ENCODE measurements at regions not wholly inside any gene's neighbourhood (a gene's known extent, or its start where the extent isn't known, plus 50 kb on each side); places are given as distances from the start of the nearest gene placed in this dataset.

GRCh38 chr2:40507432-40507831 is 55.5 kb upstream of the SLC8A1 start:
- in situ Hi-C loops (cut with MboI; ENCODE audit: low sequenced_read_pairs): no loop called here

DNA sequence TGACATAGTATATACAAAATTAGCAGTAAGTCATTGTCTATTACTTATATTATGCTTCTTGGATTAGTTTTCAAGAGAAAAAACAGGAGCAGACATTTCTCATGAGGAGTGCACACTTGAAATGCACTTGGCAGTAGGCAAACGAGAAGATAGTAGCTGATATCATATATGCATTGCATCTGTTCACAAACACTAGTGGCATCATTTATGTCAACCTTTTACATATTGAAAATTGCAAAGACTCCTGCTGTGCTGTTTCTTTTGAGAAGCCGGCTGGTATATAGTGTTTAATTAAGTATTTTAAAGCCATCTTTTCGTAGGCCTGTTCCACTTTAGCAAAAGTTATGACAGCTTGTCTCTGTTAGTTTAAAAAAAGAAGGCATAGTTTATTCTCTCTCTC is 58.4 kb upstream of the SLC8A1 start:
- in situ Hi-C loops (cut with MboI; ENCODE audit: low sequenced_read_pairs): no loop called here

- in situ Hi-C loops (cut with MboI; ENCODE audit: low sequenced_read_pairs): no loop called here
These were observed 59.8 kb upstream of the SLC8A1 start for GRCh38 chr2:40511661-40512213.

- in situ Hi-C loops (cut with MboI; ENCODE audit: low sequenced_read_pairs): no loop called here
These were observed 60.4 kb upstream of the SLC8A1 start for GRCh38 chr2:40512256-40512655.

DNA sequence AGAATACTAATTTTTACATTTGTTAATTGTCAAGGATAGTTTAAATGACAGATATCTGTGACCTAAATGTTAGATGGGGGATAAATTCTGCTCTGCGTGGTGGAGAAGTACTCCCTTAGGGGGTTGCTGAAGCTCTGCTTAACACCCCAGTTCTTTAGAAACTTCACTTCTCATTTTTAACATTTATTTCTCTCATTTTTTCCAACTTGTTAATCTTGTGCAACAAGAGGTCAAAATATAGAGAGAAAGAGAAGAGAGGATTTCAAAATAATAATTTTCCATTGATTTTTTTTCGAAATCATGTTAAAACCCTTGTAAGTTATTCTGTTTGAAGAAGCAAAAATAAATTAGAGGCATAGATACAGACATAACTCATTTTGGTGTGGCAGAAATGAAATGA is 61.3 kb upstream of the SLC8A1 start:
- in situ Hi-C loops (cut with MboI; ENCODE audit: low sequenced_read_pairs): no loop called here

GRCh38 chr2:40516604-40517003 is 64.7 kb upstream of the SLC8A1 start:
- in situ Hi-C loops (cut with MboI; ENCODE audit: low sequenced_read_pairs): no loop called here

DNA sequence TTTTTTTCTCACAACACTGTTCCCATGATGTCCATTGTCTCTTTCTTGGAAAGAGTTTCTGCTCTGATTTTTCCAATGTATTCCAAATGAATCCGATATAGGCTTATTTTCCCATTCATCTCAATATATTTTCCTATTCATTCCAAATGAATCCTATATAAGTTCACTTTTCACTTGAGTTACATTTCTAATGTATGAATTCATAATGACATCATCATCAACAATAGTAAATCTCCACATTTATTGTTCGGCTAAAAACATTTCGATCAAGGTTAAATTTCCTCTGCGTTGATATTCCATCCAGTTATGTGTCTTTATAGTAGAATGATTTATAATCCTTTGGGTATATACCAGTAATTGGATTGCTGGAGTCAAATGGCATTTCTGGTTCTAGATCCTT is 76.7 kb upstream of the SLC8A1 start:
- in situ Hi-C loops (cut with MboI; ENCODE audit: low sequenced_read_pairs): no loop called here

- in situ Hi-C loops (cut with MboI; ENCODE audit: low sequenced_read_pairs): no loop called here
These were observed 79.5 kb upstream of the SLC8A1 start for GRCh38 chr2:40531359-40531758.

GRCh38 chr2:40534528-40534927 is 82.6 kb upstream of the SLC8A1 start:
- in situ Hi-C loops (cut with MboI; ENCODE audit: low sequenced_read_pairs): no loop called here

DNA sequence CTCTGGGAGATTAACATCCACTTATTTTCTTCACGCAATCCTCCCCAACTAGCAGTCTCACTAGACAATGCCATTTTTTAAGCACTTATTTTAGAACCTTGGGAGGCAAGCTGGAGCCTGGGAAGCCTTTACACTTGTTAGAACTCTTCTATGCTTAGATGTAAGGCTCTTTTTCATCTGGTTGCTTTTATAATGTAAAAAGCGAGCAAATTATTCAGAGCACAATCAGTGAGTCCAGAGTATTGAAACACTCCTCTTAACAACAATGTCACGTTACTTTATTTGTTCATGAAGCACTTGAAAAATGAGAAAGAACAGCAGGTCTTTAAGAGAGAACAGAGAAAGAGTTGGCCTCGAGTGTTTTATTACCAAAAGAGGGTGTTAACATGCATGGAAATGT is 84.1 kb upstream of the SLC8A1 start:
- in situ Hi-C loops (cut with MboI; ENCODE audit: low sequenced_read_pairs): no loop called here

GRCh38 chr2:40540026-40540425 is 88.1 kb upstream of the SLC8A1 start:
- in situ Hi-C loops (cut with MboI; ENCODE audit: low sequenced_read_pairs): no loop called here

- in situ Hi-C loops (cut with MboI; ENCODE audit: low sequenced_read_pairs): no loop called here
These were observed 91.5 kb upstream of the SLC8A1 start for GRCh38 chr2:40543381-40543780.

DNA sequence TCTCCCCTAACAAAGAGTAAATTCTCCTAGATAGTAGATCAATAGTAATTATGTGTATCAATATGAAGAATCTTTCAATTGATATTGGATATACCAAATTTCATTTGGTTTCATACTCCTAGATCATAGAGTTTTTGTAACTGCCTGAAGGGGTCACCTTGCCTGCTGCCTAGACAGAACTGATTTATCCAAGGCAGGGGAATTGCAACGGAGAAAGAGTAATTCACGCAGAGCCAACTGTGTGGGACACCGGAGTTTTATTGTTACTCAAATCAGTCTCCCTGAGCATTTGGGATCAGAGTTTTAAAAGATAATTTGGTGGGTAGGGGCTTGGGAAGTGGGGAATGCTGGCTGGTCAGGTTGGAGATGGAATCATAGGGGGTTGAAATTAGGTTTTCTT is 92.2 kb upstream of the SLC8A1 start:
- in situ Hi-C loops (cut with MboI; ENCODE audit: low sequenced_read_pairs): no loop called here

DNA sequence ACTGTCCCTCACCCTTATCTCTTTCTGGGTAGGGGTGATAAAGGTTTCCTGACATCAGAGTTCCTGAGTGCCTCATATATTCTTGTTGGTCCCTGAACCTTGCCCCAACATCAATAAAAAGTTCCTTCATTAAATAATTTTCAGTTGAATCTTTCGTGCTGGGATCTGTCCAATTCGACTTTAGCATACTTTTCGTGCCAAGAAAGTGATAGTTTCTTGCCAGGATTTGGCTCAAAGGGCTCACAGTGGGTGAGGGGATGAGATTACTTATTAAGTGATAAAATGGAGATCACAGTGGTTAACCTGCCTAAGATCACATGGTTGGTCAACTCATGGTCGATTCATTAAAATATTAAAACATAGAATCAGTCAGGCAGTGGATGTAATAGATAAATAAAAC is 93.8 kb upstream of the SLC8A1 start:
- in situ Hi-C loops (cut with MboI; ENCODE audit: low sequenced_read_pairs): no loop called here

DNA sequence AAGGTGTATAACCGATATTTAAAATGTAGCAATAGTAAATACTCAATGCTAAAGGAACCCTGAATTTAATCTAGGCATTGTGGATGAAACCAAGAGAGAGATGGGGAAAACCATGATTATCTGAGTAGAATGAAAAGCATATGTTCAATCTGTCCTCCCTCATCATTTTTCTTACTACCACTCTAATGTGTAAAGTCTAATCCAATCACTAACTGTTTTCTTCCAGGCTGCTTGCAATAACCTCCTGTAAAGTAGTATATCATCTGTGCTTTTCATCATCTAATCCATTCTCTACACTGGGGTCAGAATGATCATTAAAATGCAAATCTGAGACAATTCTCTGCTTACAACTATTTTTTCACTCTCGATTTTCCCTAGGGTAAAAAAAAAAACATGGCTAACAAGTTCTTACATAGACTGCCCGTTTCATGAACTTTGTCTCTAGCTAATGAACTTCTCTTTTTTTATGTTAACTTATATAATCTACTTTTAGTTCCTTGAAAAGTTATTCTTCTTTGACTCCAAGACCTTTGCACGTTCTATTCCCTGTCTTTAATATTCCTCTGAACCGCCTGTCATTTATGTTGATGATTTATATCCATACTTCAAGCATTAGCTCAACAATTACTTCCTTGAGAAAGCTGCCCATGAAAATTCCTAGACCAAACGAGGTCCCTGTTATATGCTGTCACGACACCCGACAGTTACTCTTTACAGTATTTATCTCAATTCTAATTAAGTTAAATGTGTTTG is 94.7 kb upstream of the SLC8A1 start:
- in situ Hi-C loops (cut with MboI; ENCODE audit: low sequenced_read_pairs): no loop called here

DNA sequence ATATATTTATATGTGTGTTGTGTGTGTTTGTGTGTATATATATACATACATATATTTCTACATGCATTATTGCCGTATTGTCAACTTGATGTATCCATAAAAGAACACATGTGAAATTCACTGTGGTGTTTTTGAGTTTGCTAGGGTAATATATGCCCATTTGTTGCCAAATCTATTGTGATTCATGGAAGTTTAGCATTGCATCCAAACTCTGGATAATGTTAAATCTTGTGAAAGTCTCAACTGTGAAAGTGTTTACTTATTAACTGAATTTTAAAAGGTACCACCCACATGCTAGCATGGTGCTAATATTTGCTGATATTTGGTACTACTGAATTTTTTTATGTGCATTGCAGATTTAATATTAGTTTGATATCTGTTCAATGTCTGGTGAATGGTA is 96.6 kb upstream of the SLC8A1 start:
- in situ Hi-C loops (cut with MboI; ENCODE audit: low sequenced_read_pairs): no loop called here

DNA sequence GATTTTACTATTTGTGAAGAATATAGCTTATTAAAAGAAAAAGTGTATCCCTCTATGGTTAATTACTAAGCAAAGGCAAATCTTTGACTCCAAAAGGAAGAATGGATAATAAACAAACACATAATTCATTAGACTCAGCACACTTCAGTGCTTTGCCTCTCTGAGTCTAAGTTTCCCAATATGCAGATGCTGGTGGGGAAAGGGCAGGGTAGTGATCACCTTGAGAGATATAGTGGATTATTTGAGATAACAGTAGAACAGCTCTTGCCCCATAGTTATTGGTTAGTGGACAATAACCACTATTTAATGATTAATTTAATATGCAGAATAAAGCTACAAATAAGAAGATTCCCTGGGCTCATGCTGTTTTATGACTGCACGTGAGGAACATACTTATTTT is 98.2 kb upstream of the SLC8A1 start:
- in situ Hi-C loops (cut with MboI; ENCODE audit: low sequenced_read_pairs): loop anchor here (25.0 kb wide), 1 partner anchor 638 kb away; no protein-coding TSS in a partner anchor

DNA sequence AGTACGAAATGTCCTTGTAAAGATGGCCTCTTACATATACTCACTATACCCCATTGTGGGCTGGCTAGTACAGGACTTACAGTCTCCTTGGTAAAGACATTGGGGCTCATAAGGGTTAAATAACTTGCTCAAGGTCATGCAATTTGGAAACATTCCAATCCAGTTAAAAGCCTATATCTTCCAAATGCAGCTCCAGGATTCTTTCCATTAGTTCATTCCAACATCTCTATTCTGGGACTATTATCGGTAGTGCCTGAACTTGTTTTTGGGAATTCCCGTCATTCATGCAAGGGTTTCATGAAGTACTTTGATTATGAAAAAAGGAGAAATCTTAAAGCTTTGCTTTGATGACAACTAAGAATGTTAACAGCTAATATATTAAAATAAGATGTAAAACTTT is 99.2 kb upstream of the SLC8A1 start:
- in situ Hi-C loops (cut with MboI; ENCODE audit: low sequenced_read_pairs): loop anchor here (25.0 kb wide), 1 partner anchor 639 kb away; no protein-coding TSS in a partner anchor

DNA sequence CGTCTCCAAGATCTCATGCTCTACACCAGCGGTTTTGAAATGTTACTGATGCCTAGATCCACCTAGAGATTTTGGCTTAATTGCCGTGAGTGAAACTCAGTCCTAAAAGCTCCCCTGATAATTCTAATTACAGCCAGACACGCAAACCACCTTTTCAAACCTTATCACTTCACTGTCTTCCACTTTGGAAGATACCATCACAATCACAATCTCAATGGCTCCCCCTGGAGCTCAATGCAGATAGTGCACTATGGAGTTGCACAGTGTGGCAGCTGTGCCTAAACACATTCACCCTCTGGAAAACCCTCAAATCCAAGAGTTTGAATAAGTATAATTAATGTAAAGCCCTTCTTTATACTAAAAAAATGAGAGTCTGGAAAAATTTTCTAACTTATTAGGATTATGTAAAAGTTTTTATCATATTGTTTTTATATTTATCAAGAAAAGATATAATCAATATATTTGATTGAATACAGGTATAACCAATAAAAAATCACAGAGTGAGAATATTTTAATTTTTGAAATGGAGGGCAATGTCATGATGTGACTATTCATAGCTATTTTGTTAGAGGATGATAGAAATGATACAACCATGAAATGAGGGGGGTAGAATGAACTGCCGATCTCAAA is 102.9 kb upstream of the SLC8A1 start:
- in situ Hi-C loops (cut with MboI; ENCODE audit: low sequenced_read_pairs): loop anchor here (25.0 kb wide), 1 partner anchor 642 kb away; no protein-coding TSS in a partner anchor

- in situ Hi-C loops (cut with MboI; ENCODE audit: low sequenced_read_pairs): loop anchor here (25.0 kb wide), 1 partner anchor 644 kb away; no protein-coding TSS in a partner anchor
These were observed 104.4 kb upstream of the SLC8A1 start for GRCh38 chr2:40556293-40556692.

DNA sequence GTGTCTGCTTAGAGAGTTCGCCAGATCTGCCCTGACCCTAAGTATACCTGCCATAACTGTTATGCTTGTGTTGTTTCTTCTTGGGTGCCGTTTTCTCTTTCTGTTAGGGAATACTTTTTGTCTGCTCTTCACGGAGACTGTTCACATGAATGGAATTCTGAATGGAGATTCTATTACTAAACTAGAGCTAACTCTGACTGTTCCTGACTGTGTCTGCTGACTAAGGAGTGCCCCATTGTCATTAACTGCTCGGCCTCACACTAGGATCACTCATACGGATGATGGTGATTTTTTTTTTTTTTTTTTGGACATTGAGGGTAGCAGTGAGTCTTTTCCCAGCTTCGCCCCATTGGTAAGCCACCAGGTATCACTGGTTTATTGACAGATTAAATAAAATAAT is 104.8 kb upstream of the SLC8A1 start:
- in situ Hi-C loops (cut with MboI; ENCODE audit: low sequenced_read_pairs): loop anchor here (25.0 kb wide), 1 partner anchor 644 kb away; no protein-coding TSS in a partner anchor

DNA sequence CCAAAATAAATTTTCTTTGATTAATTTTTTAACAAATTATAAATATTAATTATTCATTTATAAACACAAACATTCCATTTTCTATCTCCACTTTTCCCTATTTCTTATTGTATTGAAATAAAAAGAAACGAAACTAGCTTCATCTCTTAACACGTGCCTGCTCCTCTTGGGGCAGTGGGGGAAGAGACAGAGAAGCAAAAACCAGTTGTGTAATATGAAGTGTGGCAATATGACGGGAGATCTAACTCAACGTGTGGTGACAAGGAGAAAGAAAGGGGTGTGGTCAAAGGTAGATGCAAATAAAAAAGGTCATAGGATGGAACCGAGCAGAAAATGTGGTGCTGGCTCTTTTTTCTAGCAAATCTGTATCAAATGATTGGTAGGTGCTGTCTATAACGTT is 106.9 kb upstream of the SLC8A1 start:
- in situ Hi-C loops (cut with MboI; ENCODE audit: low sequenced_read_pairs): loop anchor here (25.0 kb wide), 1 partner anchor 646 kb away; no protein-coding TSS in a partner anchor
